H1 (cell line): ENCODE measurements at regions not wholly inside any gene's neighbourhood (a gene's known extent, or its start where the extent isn't known, plus 50 kb on each side); places are given as distances from the start of the nearest gene placed in this dataset.

ENCODE experiments used
- CTCF ChIA-PET: fragments of 300-600 bp; sonication (Branson Sonifier 250); formaldehyde crosslinking; loops from one replicate; lab custom pipeline; 2021; ENCODE audit not compliant: partially characterized antibody; lab: Charles Lee
- POLR2A ChIA-PET: fragments of 300-600 bp; sonication (Branson Sonifier 250); formaldehyde crosslinking; loops from one replicate; lab custom pipeline; 2021; ENCODE audit warnings: inconsistent platforms; ENCODE audit not compliant: partially characterized antibody; lab: Charles Lee
- DNase-seq, 2 experiments: peaks; one replicate each; pipeline versions ENCODE4 v3.0.0 to v3.0.0-alpha.2; 2010 to 2022; ENCODE audit warnings: low spot score in 2 of 2, low read depth in 1 of 2, mixed read lengths in 1 of 2
- FAIRE-seq: peaks from 2 replicates; lab custom pipeline; 2011; peaks lifted over from hg19 to GRCh38; lab: Jason Lieb, UNC
- H2AFZ ChIP-seq: 2 replicates; pipeline ENCODE4 v1.8.1; 2012; ENCODE audit warnings: low read length, inconsistent platforms
- H2AK5ac ChIP-seq: 2 replicates; pipeline ENCODE4 v1.6.1; 2013; ENCODE audit warnings: low read depth, low read length
- H2BK120ac ChIP-seq: replicated peaks from 2 replicates; pipeline ENCODE3; 2013; ENCODE audit warnings: low read depth, low read length, inconsistent platforms
- H2BK12ac ChIP-seq: 2 replicates; pipeline ENCODE4 v1.6.1; 2013; ENCODE audit warnings: low read depth, low read length
- H2BK15ac ChIP-seq: 2 replicates; pipeline ENCODE4 v1.6.1; 2013; ENCODE audit warnings: low read length
- H2BK20ac ChIP-seq: 2 replicates; pipeline ENCODE4 v1.6.1; 2013; ENCODE audit warnings: low read length
- H2BK5ac ChIP-seq: 2 replicates; pipeline ENCODE4 v1.6.1; 2013; ENCODE audit warnings: low read depth, low read length
- H3K14ac ChIP-seq: 2 replicates; pipeline ENCODE4 v1.6.1; 2013; ENCODE audit warnings: inconsistent platforms; ENCODE audit not compliant: insufficient read length
- H3K18ac ChIP-seq: 2 replicates; pipeline ENCODE4 v1.6.1; 2013; ENCODE audit warnings: low read length; ENCODE audit errors: extremely low read depth
- H3K23ac ChIP-seq: 2 replicates; pipeline ENCODE4 v1.6.1; 2013; ENCODE audit warnings: inconsistent platforms; ENCODE audit not compliant: insufficient read length
- H3K23me2 ChIP-seq: 2 replicates; pipeline ENCODE4 v1.6.1; 2013; ENCODE audit warnings: low read depth, low read length
- H3K27ac ChIP-seq: 2 replicates; pipeline ENCODE4 v1.6.1; 2011; ENCODE audit warnings: low read depth, low read length, inconsistent platforms
- H3K27me3 ChIP-seq, 4 experiments: replicated peaks in 1 of 4; 1 replicate in 1 of 4; 2 replicates in 3 of 4; pipeline versions ENCODE4 v1.6.1 to v1.8.1; 2011 to 2013; ENCODE audit warnings: low read length in 3 of 4, mild to moderate bottlenecking in 3 of 4, inconsistent platforms in 2 of 4, mixed read lengths in 2 of 4, moderate library complexity in 1 of 4; ENCODE audit not compliant: control insufficient read depth in 3 of 4, insufficient read depth in 3 of 4; ENCODE audit errors: extremely low read depth in 1 of 4
- H3K36me3 ChIP-seq, 4 experiments: 2 replicates each; pipeline versions ENCODE4 v1.6.1 to v1.8.1; 2011 to 2013; ENCODE audit warnings: mild to moderate bottlenecking in 4 of 4, low read length in 3 of 4, moderate library complexity in 2 of 4, control low read depth in 1 of 4, inconsistent platforms in 1 of 4; ENCODE audit not compliant: insufficient read depth in 4 of 4, control insufficient read depth in 2 of 4
- H3K4ac ChIP-seq: replicated peaks from 2 replicates; pipeline ENCODE3; 2013; ENCODE audit warnings: low read length, low read depth, mixed read lengths, inconsistent platforms; ENCODE audit not compliant: insufficient read length
- H3K4me1 ChIP-seq, 4 experiments: replicated peaks in 1 of 4; 1 replicate in 1 of 4; 2 replicates in 3 of 4; pipeline versions ENCODE4 v1.6.1 to v1.8.1; 2011 to 2013; ENCODE audit warnings: low read length in 3 of 4, inconsistent platforms in 2 of 4, mixed read lengths in 1 of 4; ENCODE audit not compliant: insufficient read depth in 4 of 4, control insufficient read depth in 3 of 4
- H3K4me2 ChIP-seq, 2 experiments: 2 replicates each; pipeline versions ENCODE4 v1.6.1 to v1.8.1; 2011 to 2013; ENCODE audit warnings: low read depth in 2 of 2, low read length in 2 of 2, control low read depth in 1 of 2, inconsistent platforms in 1 of 2, mild to moderate bottlenecking in 1 of 2; ENCODE audit not compliant: insufficient read depth in 1 of 2
- H3K4me3 ChIP-seq, 4 experiments: fragments of 200-600, 300-600 bp in 1 of 4; sonication (generic), shearing (Covaris generic), sonication (Bioruptor Twin) in 1 of 4; 2 replicates each; pipeline versions ENCODE4 v1.5.1 to v1.8.1; 2011 to 2016; ENCODE audit warnings: low read length in 4 of 4, low read depth in 3 of 4, control low read depth in 2 of 4, inconsistent platforms in 2 of 4, mild to moderate bottlenecking in 2 of 4, mixed read lengths in 1 of 4, moderate library complexity in 1 of 4; ENCODE audit not compliant: insufficient read depth in 2 of 4; ENCODE audit errors: extremely low read depth in 1 of 4
- H3K56ac ChIP-seq: replicated peaks from 2 replicates; pipeline ENCODE3; 2013; ENCODE audit warnings: low read depth, mild to moderate bottlenecking, mixed read lengths, low read length, inconsistent platforms; ENCODE audit not compliant: insufficient read length
- H3K79me1 ChIP-seq: 2 replicates; pipeline ENCODE4 v1.6.1; 2013; ENCODE audit warnings: low read depth, low read length, control low read depth
- H3K79me2 ChIP-seq, 2 experiments: 2 replicates each; pipeline versions ENCODE4 v1.6.1 to v1.8.1; 2012 to 2013; ENCODE audit warnings: low read length in 2 of 2, mild to moderate bottlenecking in 2 of 2, inconsistent platforms in 1 of 2; ENCODE audit not compliant: insufficient read depth in 2 of 2, control insufficient read depth in 1 of 2
- H3K9ac ChIP-seq, 4 experiments: replicated peaks in 1 of 4; 1 replicate in 1 of 4; 2 replicates in 3 of 4; pipeline versions ENCODE4 v1.6.1 to v1.8.1; 2011 to 2013; ENCODE audit warnings: low read depth in 3 of 4, low read length in 3 of 4, control low read depth in 2 of 4, mild to moderate bottlenecking in 2 of 4, moderate library complexity in 2 of 4, inconsistent platforms in 1 of 4; ENCODE audit errors: extremely low read depth in 1 of 4
- H3K9me3 ChIP-seq, 2 experiments: 2 replicates each; pipeline versions ENCODE4 v1.6.1 to v1.8.1; 2012 to 2013; ENCODE audit warnings: mild to moderate bottlenecking in 2 of 2, moderate library complexity in 2 of 2, control low read depth in 1 of 2, inconsistent platforms in 1 of 2, low read depth in 1 of 2, low read length in 1 of 2, mixed read lengths in 1 of 2; ENCODE audit not compliant: insufficient read depth in 2 of 2
- H4K20me1 ChIP-seq, 2 experiments: replicated peaks in 1 of 2; 2 replicates each; pipeline versions ENCODE3 to v1.8.1; 2011 to 2013; ENCODE audit warnings: inconsistent platforms in 2 of 2, low read length in 2 of 2, mild to moderate bottlenecking in 1 of 2; ENCODE audit not compliant: insufficient read depth in 2 of 2, control insufficient read depth in 1 of 2
- H4K5ac ChIP-seq: 2 replicates; pipeline ENCODE4 v1.6.1; 2013; ENCODE audit warnings: low read length, low read depth, mixed read lengths, inconsistent platforms; ENCODE audit not compliant: insufficient read length
- H4K8ac ChIP-seq: 2 replicates; pipeline ENCODE4 v1.8.0; 2013; ENCODE audit warnings: mild to moderate bottlenecking, moderate library complexity, low read length, inconsistent platforms; ENCODE audit not compliant: insufficient read depth; ENCODE audit errors: extremely low read depth
- H4K91ac ChIP-seq: replicated peaks from 2 replicates; pipeline ENCODE3; 2013; ENCODE audit warnings: low read length, mixed read lengths, inconsistent platforms; ENCODE audit not compliant: insufficient read length
- CTBP2 ChIP-seq: IDR thresholded peaks from 2 replicates; pipeline ENCODE4 v1.7.0; 2011; ENCODE audit warnings: borderline replicate concordance, mild to moderate bottlenecking, moderate library complexity, mixed read lengths, low read length; ENCODE audit not compliant: insufficient read depth, insufficient read length
- JUN ChIP-seq: IDR thresholded peaks from 2 replicates; pipeline ENCODE4 v1.6.1; 2011; ENCODE audit warnings: low read depth, mild to moderate bottlenecking, improper control_type of control experiment, low read length
- NANOG ChIP-seq: IDR thresholded peaks from 2 replicates; pipeline ENCODE4 v1.6.1; 2011; ENCODE audit warnings: low read length, low read depth, mild to moderate bottlenecking, inconsistent platforms; ENCODE audit not compliant: insufficient read depth, poor library complexity, severe bottlenecking
- POLR2A ChIP-seq, 2 experiments: IDR thresholded peaks; 1 replicate in 1 of 2; 2 replicates in 1 of 2; pipeline ENCODE4 v1.6.1; 2011; ENCODE audit warnings: low read depth in 2 of 2, low read length in 2 of 2, mild to moderate bottlenecking in 2 of 2; ENCODE audit errors: control extremely low read depth in 1 of 2
- SUZ12 ChIP-seq: fragments of 200-600 bp; sonication (generic); IDR thresholded peaks from 2 replicates; pipeline ENCODE4 v1.6.1; 2012; ENCODE audit warnings: mild to moderate bottlenecking, inconsistent platforms, low read length, moderate library complexity, mixed read lengths
- TBP ChIP-seq: IDR thresholded peaks from 2 replicates; pipeline ENCODE4 v1.6.1; 2011; ENCODE audit warnings: low read depth, low read length, improper control_type of control experiment
- USF2 ChIP-seq: IDR thresholded peaks from 2 replicates; pipeline ENCODE4 v1.6.1; 2011; ENCODE audit warnings: low read length, improper control_type of control experiment
- YY1 ChIP-seq: IDR thresholded peaks from 2 replicates; pipeline ENCODE4 v1.6.1; 2011; ENCODE audit warnings: low read depth, mild to moderate bottlenecking, low read length
- WGBS, 2 experiments: shearing (Covaris generic) in 1 of 2; methylation state at CpG; one replicate each; pipeline versions ENCODE4 v1.1.6 to v1.1.7; 2013 to 2015; ENCODE audit warnings: low lambda C conversion rate in 2 of 2, mixed read lengths in 2 of 2, inconsistent platforms in 1 of 2, low coverage in 1 of 2, missing lambda C conversion rate in 1 of 2; ENCODE audit not compliant: insufficient replicate concordance in 2 of 2, insufficient coverage in 1 of 2, insufficient read length in 1 of 2; ENCODE audit errors: extremely low coverage in 1 of 2, missing lambda C conversion rate in 1 of 2; 5-methylcytosine and 5-hydroxymethylcytosine counted together

DNA sequence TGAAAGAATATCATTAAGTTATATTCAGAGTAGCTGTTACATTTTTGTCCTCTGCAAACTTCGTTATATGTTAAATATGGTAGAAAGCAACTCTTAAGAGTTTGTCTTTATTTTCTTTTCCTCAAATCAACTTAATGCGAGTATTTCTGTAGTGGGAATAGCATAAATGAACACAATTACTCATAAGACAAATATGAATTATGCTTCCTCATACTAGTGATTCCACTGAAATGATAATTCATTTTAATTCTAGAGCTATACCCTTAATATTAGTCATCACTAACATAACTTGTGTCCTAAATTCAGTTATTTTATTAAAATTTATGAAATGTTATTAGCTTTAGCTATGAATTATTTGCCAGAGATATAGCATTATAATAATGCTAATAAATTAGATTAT is 820.6 kb upstream of the KCND2 start:
- Histone ChIP-seq H2BK5ac (no peak overlapping the region), H3K23ac (no peak overlapping the region), H4K5ac (no peak overlapping the region), H3K27ac (no peak overlapping the region), H3K4me1 (no peaks in the 10 kb centered on the region), H3K79me1 (no peaks in the 10 kb centered on the region), H2AFZ (no peak overlapping the region), H4K8ac (no peak overlapping the region), H3K14ac (no peak overlapping the region), H3K4me2 (no peak overlapping the region), H3K36me3 (no peaks in the 10 kb centered on the region), H3K79me2 (no peaks in the 10 kb centered on the region), H3K4me3 (no peak overlapping the region), H3K9me3 (no peaks in the 10 kb centered on the region), H3K23me2 (no peaks in the 10 kb centered on the region), H3K4ac (no peak overlapping the region), H3K27me3 (no peaks in the 10 kb centered on the region), H4K91ac (no peak overlapping the region), H2BK15ac (no peak overlapping the region), H2BK12ac (no peak overlapping the region), H4K20me1 (no peaks in the 10 kb centered on the region), H2AK5ac (no peak overlapping the region), H2BK20ac (no peak overlapping the region), H2BK120ac (no peak overlapping the region), H3K56ac (no peak overlapping the region), H3K18ac (no peak overlapping the region), H3K9ac (no peak overlapping the region)
- WGBS, 2 experiments: 88% methylated on average over 2 of the region's 2 CpGs; no CpG with 5 or more reads in 1 of the 2 experiments
- TF ChIP-seq POLR2A (IDR thresholded peaks at IDR 0.05; ENCODE audit: control extremely low read depth in 1 of 2, low read depth in 2 of 2, low read length in 2 of 2): no peak
- TF ChIP-seq JUN: no peak
- no peak for TF ChIP-seq USF2
- TF ChIP-seq NANOG: no peak
- no peak for TF ChIP-seq TBP
- no peak for TF ChIP-seq YY1
- no peak for TF ChIP-seq CTBP2
- no peak for TF ChIP-seq SUZ12
- DNase-seq (no peak), FAIRE-seq (no peak)
- ChIA-PET CTCF (no interaction called here), POLR2A (no interaction called here)
